ENCODE measurements at regions not wholly inside any gene's neighbourhood (a gene's known extent, or its start where the extent isn't known, plus 50 kb on each side); places are given as distances from the start of the nearest gene placed in this dataset.
"Not testable (repeated sequence)": the region's sequence is repeated elsewhere in the genome, so short reads cannot be mapped to it uniquely, and the experiment has no call there.

DNA sequence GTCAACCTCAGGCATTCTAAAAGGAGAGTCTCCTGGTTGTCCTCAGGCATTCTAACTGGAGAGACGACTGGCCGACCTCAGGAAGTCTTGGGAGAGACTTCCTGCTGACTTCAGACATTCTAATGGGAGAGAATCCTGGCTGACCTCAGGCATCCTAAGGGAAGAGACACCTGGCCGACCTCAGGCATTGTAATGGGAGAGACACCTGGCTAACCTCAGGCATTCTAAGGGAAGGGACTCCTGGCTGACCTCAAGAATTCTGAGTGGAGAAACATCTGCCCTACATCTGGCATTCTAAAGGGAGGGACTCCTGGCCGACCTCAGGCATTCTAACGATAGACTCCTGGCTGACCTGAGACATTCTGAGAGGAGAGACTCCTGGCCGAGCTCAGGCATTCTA, 1353.3 kb downstream of the UQCRFS1 start:
- Mint-ChIP-seq H3K4me1 (no peaks in the 10 kb centered on the region), H3K4me3 (no peak overlapping the region), H3K27me3 (no peaks in the 10 kb centered on the region), H3K27ac (no peak overlapping the region), H3K36me3 (ENCODE audit: low read depth) (no peaks in the 10 kb centered on the region), H3K9me3 (peaks cover 63% of the 10 kb centered on the region)
- no peak for DNase-seq
- ATAC-seq (ENCODE audit: low read depth): no peak
- POLR2A ChIA-PET: no interaction called here
- TF ChIP-seq, protein P1, sequence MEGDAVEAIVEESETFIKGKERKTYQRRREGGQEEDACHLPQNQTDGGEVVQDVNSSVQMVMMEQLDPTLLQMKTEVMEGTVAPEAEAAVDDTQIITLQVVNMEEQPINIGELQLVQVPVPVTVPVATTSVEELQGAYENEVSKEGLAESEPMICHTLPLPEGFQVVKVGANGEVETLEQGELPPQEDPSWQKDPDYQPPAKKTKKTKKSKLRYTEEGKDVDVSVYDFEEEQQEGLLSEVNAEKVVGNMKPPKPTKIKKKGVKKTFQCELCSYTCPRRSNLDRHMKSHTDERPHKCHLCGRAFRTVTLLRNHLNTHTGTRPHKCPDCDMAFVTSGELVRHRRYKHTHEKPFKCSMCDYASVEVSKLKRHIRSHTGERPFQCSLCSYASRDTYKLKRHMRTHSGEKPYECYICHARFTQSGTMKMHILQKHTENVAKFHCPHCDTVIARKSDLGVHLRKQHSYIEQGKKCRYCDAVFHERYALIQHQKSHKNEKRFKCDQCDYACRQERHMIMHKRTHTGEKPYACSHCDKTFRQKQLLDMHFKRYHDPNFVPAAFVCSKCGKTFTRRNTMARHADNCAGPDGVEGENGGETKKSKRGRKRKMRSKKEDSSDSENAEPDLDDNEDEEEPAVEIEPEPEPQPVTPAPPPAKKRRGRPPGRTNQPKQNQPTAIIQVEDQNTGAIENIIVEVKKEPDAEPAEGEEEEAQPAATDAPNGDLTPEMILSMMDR (IDR thresholded peaks at IDR 0.05): no peak
- intact Hi-C loops (cut with micrococcal nuclease): no loop called here
- CTCF ChIA-PET: no interaction called here

DNA sequence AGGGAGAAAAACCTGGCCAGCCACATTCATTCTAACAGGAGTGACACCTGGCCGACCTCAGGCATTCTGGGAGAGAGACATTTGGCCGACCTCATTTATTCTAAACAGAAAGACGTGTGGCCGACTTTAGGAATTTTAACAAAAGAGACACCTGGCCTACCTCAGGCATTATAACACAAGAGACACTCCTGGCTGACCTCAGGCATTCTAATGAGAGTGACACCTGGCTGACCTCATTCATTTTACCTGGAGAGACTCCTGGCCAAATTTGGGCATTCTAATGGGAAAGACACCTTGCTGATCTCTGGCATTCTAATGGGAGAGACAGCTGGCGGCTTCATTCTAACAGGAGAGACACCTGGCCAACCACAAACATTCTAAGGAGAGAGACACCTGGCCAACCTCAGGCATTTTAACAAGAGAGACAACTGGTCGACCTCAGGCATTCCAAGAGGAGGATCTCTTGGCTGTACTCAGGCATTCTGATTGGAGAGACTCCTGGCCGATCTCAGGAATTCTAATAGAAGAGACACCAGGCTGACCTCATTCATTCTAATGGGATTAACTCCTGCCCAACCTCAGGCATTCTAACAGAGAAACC, 1353.9 kb downstream of the UQCRFS1 start:
- DNase-seq (no peak), ATAC-seq (ENCODE audit: low read depth) (no peak)
- no peaks in the 10 kb centered on the region for H3K36me3 Mint-ChIP-seq (ENCODE audit: low read depth)
- peaks cover 65% of the 10 kb centered on the region for H3K9me3 Mint-ChIP-seq
- H3K27ac Mint-ChIP-seq: no peak overlapping the region
- no peaks in the 10 kb centered on the region for H3K4me1 Mint-ChIP-seq
- CTCF ChIA-PET: no interaction called here
- intact Hi-C loops (cut with micrococcal nuclease): no loop called here
- POLR2A ChIA-PET: no interaction called here
- no peak overlapping the region for H3K4me3 Mint-ChIP-seq
- TF ChIP-seq, protein P1 (IDR thresholded peaks at IDR 0.05): no peak
- H3K27me3 Mint-ChIP-seq: no peaks in the 10 kb centered on the region

DNA sequence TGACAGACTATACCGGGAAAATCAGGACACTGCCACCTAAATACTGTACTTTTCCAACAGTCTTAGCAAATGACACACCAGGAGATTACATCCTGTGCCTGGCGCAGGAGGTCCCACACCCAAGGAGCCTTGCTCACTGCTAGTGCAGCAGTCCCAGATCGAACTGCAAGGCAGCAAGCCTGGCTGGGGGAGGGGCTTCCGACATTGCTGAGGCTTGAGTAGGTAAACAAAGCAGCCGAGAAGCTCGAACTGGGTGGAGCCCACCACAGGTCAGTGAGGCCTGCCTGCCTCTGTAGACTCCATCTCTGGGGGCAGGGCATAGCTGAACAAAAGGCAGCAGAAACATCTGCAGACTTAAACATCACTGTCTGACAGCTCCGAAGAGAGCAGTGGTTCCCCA, 1360.0 kb downstream of the UQCRFS1 start:
- DNase-seq, H3K4me3 Mint-ChIP-seq: not testable (repeated sequence)

DNA sequence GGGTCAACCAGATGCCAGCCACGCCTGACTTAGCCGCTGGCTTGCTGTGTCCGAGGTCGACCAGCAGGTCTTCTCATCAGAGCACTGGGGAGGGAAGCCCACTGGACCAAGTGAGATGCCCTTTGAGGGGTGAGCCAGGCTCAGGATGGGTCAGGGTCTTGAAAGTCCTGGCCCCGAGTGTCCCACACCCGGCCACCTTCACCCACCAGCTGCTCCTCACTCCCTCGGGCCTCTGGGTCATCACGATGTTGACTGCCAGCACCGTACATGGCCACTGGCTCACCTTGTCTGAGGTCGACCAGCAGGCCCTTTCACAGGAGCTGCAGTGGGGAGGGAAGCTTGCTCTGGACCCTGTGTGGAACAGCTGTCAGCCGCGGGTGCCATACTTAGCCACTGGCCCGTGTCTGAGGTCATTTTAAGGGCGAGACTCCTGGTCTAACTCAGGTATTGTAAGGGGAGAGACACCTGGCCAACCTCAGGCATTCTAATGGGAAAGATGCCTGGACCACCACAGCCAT, 1361.3 kb downstream of the UQCRFS1 start:
- Mint-ChIP-seq H3K36me3 (ENCODE audit: low read depth) (peaks cover 22% of the 10 kb centered on the region), H3K4me3 (no peak overlapping the region), H3K4me1 (no peaks in the 10 kb centered on the region), H3K27me3 (no peaks in the 10 kb centered on the region), H3K27ac (no peak overlapping the region), H3K9me3 (peaks cover 38% of the 10 kb centered on the region)
- POLR2A ChIA-PET: no interaction called here
- TF ChIP-seq, protein P1 (IDR thresholded peaks at IDR 0.05): no peak
- DNase-seq: no peak
- no peak for ATAC-seq (ENCODE audit: low read depth)
- CTCF ChIA-PET: no interaction called here
- intact Hi-C loops (cut with micrococcal nuclease): no loop called here

More for the DNA sequence above, 1360.0 kb downstream of the UQCRFS1 start:
- Mint-ChIP-seq H3K36me3 (ENCODE audit: low read depth) (peaks cover 19% of the 10 kb centered on the region), H3K9me3 (peaks cover 41% of the 10 kb centered on the region)
- H3K4me1 Mint-ChIP-seq; POLR2A ChIA-PET; H3K27ac Mint-ChIP-seq; CTCF ChIA-PET; H3K27me3 Mint-ChIP-seq; ATAC-seq (ENCODE audit: low read depth); intact Hi-C loops (cut with micrococcal nuclease): not testable (repeated sequence)

DNA sequence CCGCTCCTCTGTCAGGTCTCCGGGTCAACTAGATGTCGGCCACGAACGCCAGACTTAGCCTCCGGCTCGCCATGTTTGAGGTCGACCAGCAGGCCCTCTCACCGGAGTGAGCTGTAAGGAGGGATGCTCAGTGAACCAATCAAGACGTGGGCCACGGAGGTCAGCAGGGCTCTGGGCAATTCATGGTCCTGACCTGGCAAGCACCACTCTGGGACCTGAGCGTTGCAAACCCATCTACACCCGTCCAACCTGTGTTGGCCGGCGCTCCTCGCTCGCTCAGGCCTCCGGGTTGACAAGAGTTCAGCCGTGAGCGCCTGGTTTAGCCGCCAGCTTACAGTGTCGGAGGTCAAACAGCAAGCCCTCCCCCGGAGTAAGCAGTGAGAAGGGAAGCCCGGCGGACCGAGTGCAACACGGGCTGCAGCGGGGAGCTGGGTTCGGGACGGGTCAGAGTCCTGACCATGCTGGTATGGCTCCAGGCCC, 1361.9 kb downstream of the UQCRFS1 start:
- no peak overlapping the region for H3K27ac Mint-ChIP-seq
- H3K36me3 Mint-ChIP-seq (ENCODE audit: low read depth): peaks cover 22% of the 10 kb centered on the region
- intact Hi-C loops (cut with micrococcal nuclease): no loop called here
- ATAC-seq (ENCODE audit: low read depth): no peak
- H3K4me1 Mint-ChIP-seq: no peaks in the 10 kb centered on the region
- H3K27me3 Mint-ChIP-seq: no peaks in the 10 kb centered on the region
- H3K4me3 Mint-ChIP-seq: no peak overlapping the region
- DNase-seq: no peak
- ChIA-PET CTCF (no interaction called here), POLR2A (no interaction called here)
- TF ChIP-seq, protein P1 (IDR thresholded peaks at IDR 0.05): no peak
- peaks cover 34% of the 10 kb centered on the region for H3K9me3 Mint-ChIP-seq

DNA sequence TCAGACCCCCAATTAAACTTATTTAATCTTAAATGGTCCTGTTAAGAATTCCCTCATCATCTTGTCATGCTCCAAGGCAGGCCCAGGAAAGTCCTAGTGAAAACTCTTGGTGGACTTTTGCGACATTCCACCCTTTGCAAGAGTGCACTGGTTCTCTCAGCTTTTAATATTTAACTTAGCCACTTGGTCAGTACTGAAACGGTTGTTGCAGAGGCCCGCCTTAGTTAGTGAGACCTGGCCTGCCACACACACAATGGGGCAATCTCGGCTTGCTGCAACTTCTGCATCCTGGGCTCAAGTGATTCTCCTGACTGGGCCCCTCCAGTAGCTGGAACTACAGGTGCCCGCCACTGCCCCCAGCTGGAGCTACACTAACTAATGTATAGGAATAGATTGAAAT, 1366.0 kb downstream of the UQCRFS1 start:
- Mint-ChIP-seq H3K27me3 (no peaks in the 10 kb centered on the region), H3K9me3 (peaks cover 43% of the 10 kb centered on the region)

More for the DNA sequence above, 1366.0 kb downstream of the UQCRFS1 start:
- no peak for ATAC-seq (ENCODE audit: low read depth)
- peaks cover 17% of the 10 kb centered on the region for H3K36me3 Mint-ChIP-seq (ENCODE audit: low read depth)
- intact Hi-C loops (cut with micrococcal nuclease): no loop called here
- no peak overlapping the region for H3K27ac Mint-ChIP-seq
- H3K4me1 Mint-ChIP-seq: no peaks in the 10 kb centered on the region
- POLR2A ChIA-PET: no interaction called here
- no peak overlapping the region for H3K4me3 Mint-ChIP-seq
- TF ChIP-seq, protein P1 (IDR thresholded peaks at IDR 0.05): no peak
- CTCF ChIA-PET: no interaction called here
- DNase-seq: no peak
